B cell (primary cell): ENCODE measurements at regions not wholly inside any gene's neighbourhood (a gene's known extent, or its start where the extent isn't known, plus 50 kb on each side); places are given as distances from the start of the nearest gene placed in this dataset.

Source experiments
- ATAC-seq: fragments of 200-7000 bp; cut with Tn5 transposase; one replicate; pipeline ENCODE4 v1.10.0; 2021; ENCODE audit warnings: low read depth, mild to moderate bottlenecking, moderate number of reproducible peaks, moderate library complexity
- CTCF ChIA-PET: fragments of 350-600 bp; sonication (Branson Sonifier 250); formaldehyde crosslinking; loops from one replicate; lab custom pipeline; 2021; ENCODE audit warnings: antibody characterized with exemption, inconsistent platforms; lab: Charles Lee
- POLR2A ChIA-PET: fragments of 350-600 bp; sonication (Branson Sonifier 250); formaldehyde crosslinking; loops from one replicate; lab custom pipeline; 2021; ENCODE audit warnings: antibody characterized with exemption; lab: Charles Lee
- DNase-seq: peaks from one replicate; pipeline ENCODE4 v3.0.0; 2013
- H2AFZ ChIP-seq: 2 replicates; pipeline ENCODE4 v1.6.1; 2012; ENCODE audit warnings: mild to moderate bottlenecking, low read depth, low read length; ENCODE audit not compliant: insufficient read depth, poor library complexity, severe bottlenecking
- H3K27ac ChIP-seq, 2 donors: 1 replicate in 1 of 2; 2 replicates in 1 of 2; pipeline ENCODE4 v1.5.1; 2012 to 2013; ENCODE audit warnings: low read length in 2 of 2, mild to moderate bottlenecking in 2 of 2, moderate library complexity in 1 of 2
- H3K27me3 ChIP-seq, 4 experiments: fragments of 200-600 bp in 1 of 4; sonication (generic) in 1 of 4; replicated peaks in 1 of 4; 1 replicate in 2 of 4; 2 replicates in 2 of 4; pipeline versions ENCODE4 v1.6.1 to v1.7.0; 2013 to 2016; ENCODE audit warnings: low read length in 3 of 4, mild to moderate bottlenecking in 2 of 4, mixed read lengths in 1 of 4, moderate library complexity in 1 of 4; ENCODE audit not compliant: insufficient read depth in 4 of 4, control insufficient read depth in 3 of 4; ENCODE audit errors: control extremely low read depth in 1 of 4
- H3K36me3 ChIP-seq, 2 experiments: replicated peaks in 1 of 2; 1 replicate in 1 of 2; 2 replicates in 1 of 2; pipeline versions ENCODE4 v1.6.1 to v1.7.1; 2013; ENCODE audit warnings: low read length in 1 of 2; ENCODE audit not compliant: insufficient read depth in 2 of 2, control insufficient read depth in 1 of 2; ENCODE audit errors: control extremely low read depth in 1 of 2, extremely low read depth in 1 of 2
- H3K4me1 ChIP-seq, 2 donors: fragments of 200-600 bp in 1 of 2; sonication (generic) in 1 of 2; 1 replicate in 1 of 2; 2 replicates in 1 of 2; pipeline versions ENCODE4 v1.5.1 to v1.6.1; 2013 to 2017; ENCODE audit warnings: low read length in 2 of 2; ENCODE audit not compliant: control insufficient read depth in 2 of 2, insufficient read depth in 2 of 2
- H3K4me2 ChIP-seq: replicated peaks from 2 replicates; pipeline ENCODE3; 2012; ENCODE audit warnings: mild to moderate bottlenecking, low read depth, low read length; ENCODE audit not compliant: poor library complexity, severe bottlenecking
- H3K4me3 ChIP-seq, 5 experiments: fragments of 200-600 bp in 1 of 5; sonication (generic) in 1 of 5; 1 replicate in 3 of 5; 2 replicates in 2 of 5; pipeline versions ENCODE4 v1.5.1 to v1.7.0; 2011 to 2016; ENCODE audit warnings: low read length in 4 of 5, mild to moderate bottlenecking in 4 of 5, low read depth in 2 of 5, control low read depth in 1 of 5, moderate library complexity in 1 of 5; ENCODE audit not compliant: insufficient read depth in 1 of 5; ENCODE audit errors: control extremely low read depth in 1 of 5, extremely low read depth in 1 of 5
- H3K79me2 ChIP-seq: fragments of 200-600 bp; sonication (generic); one replicate; pipeline ENCODE4 v1.6.0; 2016; ENCODE audit warnings: low read length; ENCODE audit not compliant: control insufficient read depth, insufficient read depth
- H3K9ac ChIP-seq: fragments of 200-600 bp; sonication (generic); 2 replicates; pipeline ENCODE4 v1.6.1; 2017; ENCODE audit warnings: mild to moderate bottlenecking, low read length, moderate library complexity
- H3K9me3 ChIP-seq, 3 donors: one replicate each; pipeline versions ENCODE4 v1.6.1 to v1.7.1; 2013; ENCODE audit warnings: low read length in 2 of 3; ENCODE audit not compliant: control insufficient read depth in 2 of 3, insufficient read depth in 1 of 3; ENCODE audit errors: control extremely low read depth in 1 of 3
- H4K20me1 ChIP-seq: 2 replicates; pipeline ENCODE4 v1.6.0; 2012; ENCODE audit warnings: mild to moderate bottlenecking, low read length; ENCODE audit not compliant: insufficient read depth, control insufficient read depth, poor library complexity, severe bottlenecking
- H3K27ac Mint-ChIP-seq: one replicate; pipeline ENCODE4 v1.8.0; 2021; ENCODE audit warnings: mixed read lengths
- H3K27me3 Mint-ChIP-seq: one replicate; pipeline ENCODE4 v1.8.0; 2021; ENCODE audit warnings: mixed read lengths
- H3K4me1 Mint-ChIP-seq: one replicate; pipeline ENCODE4 v1.8.0; 2021; ENCODE audit warnings: mixed read lengths
- H3K4me3 Mint-ChIP-seq: one replicate; pipeline ENCODE4 v1.8.0; 2021; ENCODE audit warnings: mixed read lengths
- H3K9me3 Mint-ChIP-seq: one replicate; pipeline ENCODE4 v1.8.0; 2022; ENCODE audit warnings: mixed read lengths; ENCODE audit not compliant: insufficient read depth
- CTCF ChIP-seq: fragments of 200-600 bp; IDR thresholded peaks from one replicate; pipeline ENCODE4 v1.8.0; 2022; ENCODE audit warnings: antibody characterized with exemption, mild to moderate bottlenecking
- EZH2 ChIP-seq: IDR thresholded peaks from 2 replicates; pipeline ENCODE4 v1.6.1; 2012; ENCODE audit warnings: borderline replicate concordance, low read depth, mild to moderate bottlenecking, moderate library complexity, low read length; ENCODE audit not compliant: insufficient read depth, poor library complexity, severe bottlenecking
- WGBS: methylation state at CpG from one replicate; pipeline ENCODE4 v1.1.5; 2013; ENCODE audit warnings: missing lambda C conversion rate; ENCODE audit not compliant: insufficient coverage; 5-methylcytosine and 5-hydroxymethylcytosine counted together
- intact Hi-C: fragments of 100-400 bp; cut with micrococcal nuclease; formaldehyde crosslinking; loops from one replicate; pipeline ENCODE4 v1.10.0; 2022

GRCh38 chr11:123366924-123367323 lies 63.1 kb upstream of the GRAMD1B start:
- 100% methylated on average over 1 of the region's 6 CpGs for WGBS
- no peak overlapping the region for H3K9ac ChIP-seq
- H2AFZ ChIP-seq = no peak overlapping the region

GRCh38 chr11:123365955-123366354 lies 64.1 kb upstream of the GRAMD1B start:
- POLR2A ChIA-PET = no interaction called here
- H3K4me1 Mint-ChIP-seq = peaks cover 11% of the 10 kb centered on the region
- no peak overlapping the region for H3K27ac Mint-ChIP-seq
- TF ChIP-seq CTCF (no peak), EZH2 (no peak)
- 75% methylated on average over 1 of the region's 2 CpGs for WGBS
- no peak overlapping the region for H3K9ac ChIP-seq
- H3K4me2 ChIP-seq = no peak overlapping the region
- no peaks in the 10 kb centered on the region for H3K9me3 ChIP-seq
- no peak overlapping the region for H2AFZ ChIP-seq
- peaks cover 4% of the 10 kb centered on the region in 2 donors for H3K4me1 ChIP-seq
- no peak overlapping the region for H3K4me3 ChIP-seq
- DNase-seq (no peak), ATAC-seq (no peak)
- no peaks in the 10 kb centered on the region for H3K36me3 ChIP-seq
- no peak overlapping the region for H3K4me3 Mint-ChIP-seq
- no peaks in the 10 kb centered on the region for H3K79me2 ChIP-seq
- H3K27me3 Mint-ChIP-seq = peaks cover 22% of the 10 kb centered on the region
- H3K27ac ChIP-seq = no peak overlapping the region
- intact Hi-C loops = no loop called here
- no peaks in the 10 kb centered on the region for H3K27me3 ChIP-seq
- no peaks in the 10 kb centered on the region for H4K20me1 ChIP-seq
- no peaks in the 10 kb centered on the region for H3K9me3 Mint-ChIP-seq
- CTCF ChIA-PET = no interaction called here

More at GRCh38 chr11:123366924-123367323, 63.1 kb upstream of the GRAMD1B start:
- Histone ChIP-seq H3K4me3 (no peak overlapping the region), H3K4me1 (peaks cover 4% of the 10 kb centered on the region in 2 donors), H3K27ac (no peak overlapping the region), H4K20me1 (no peaks in the 10 kb centered on the region), H3K36me3 (no peaks in the 10 kb centered on the region), H3K4me2 (no peak overlapping the region), H3K79me2 (no peaks in the 10 kb centered on the region), H3K27me3 (no peaks in the 10 kb centered on the region), H3K9me3 (no peaks in the 10 kb centered on the region)
- ChIA-PET POLR2A (no interaction called here), CTCF (no interaction called here)
- TF ChIP-seq CTCF = no peak
- no peak for TF ChIP-seq EZH2
- intact Hi-C loops = no loop called here
- Mint-ChIP-seq H3K4me3 (no peak overlapping the region), H3K27ac (no peak overlapping the region), H3K27me3 (peaks cover 18% of the 10 kb centered on the region), H3K4me1 (peaks cover 11% of the 10 kb centered on the region), H3K9me3 (no peaks in the 10 kb centered on the region)
- ATAC-seq = no peak
- no peak for DNase-seq
